ENCODE measurements at regions not wholly inside any gene's neighbourhood (a gene's known extent, or its start where the extent isn't known, plus 50 kb on each side); places are given as distances from the start of the nearest gene placed in this dataset.

GRCh38 chr13:109986851-109987250, 200.5 kb upstream of the IRS2 start:
- Mint-ChIP-seq H3K27me3 (ENCODE audit: insufficient read depth, low read depth, poor library complexity) (no peaks in the 10 kb centered on the region), H3K9me3 (no peaks in the 10 kb centered on the region), H3K4me3 (no peak overlapping the region), H3K27ac (no peak overlapping the region), H3K4me1 (no peaks in the 10 kb centered on the region), H3K36me3 (ENCODE audit: low read depth) (no peaks in the 10 kb centered on the region)
- Histone ChIP-seq H3K4me2 (no peak overlapping the region), H2AFZ (no peak overlapping the region), H3K4me3 (no peak overlapping the region), H4K20me1 (replicated peaks; ENCODE audit: insufficient read depth) (no peaks in the 10 kb centered on the region), H3K27ac (ENCODE audit: low read depth) (no peak overlapping the region), H3F3A (replicated peaks; ENCODE audit: low read depth) (no peaks in the 10 kb centered on the region), H3K27me3 (ENCODE audit: insufficient read depth) (no peaks in the 10 kb centered on the region), H3K36me3 (ENCODE audit: insufficient read depth) (no peaks in the 10 kb centered on the region), H3K4me1 (ENCODE audit: insufficient read depth) (no peaks in the 10 kb centered on the region), H3K79me2 (replicated peaks; ENCODE audit: insufficient read depth) (no peaks in the 10 kb centered on the region), H3K9me2 (ENCODE audit: insufficient read depth) (no peaks in the 10 kb centered on the region; the same call in 1 of the 2 replicates)
- no peak for ATAC-seq
- TF ChIP-seq ZNF462 (CRISPR knock-in tag; IDR thresholded peaks at IDR 0.05) = no peak
- TF ChIP-seq REST (IDR thresholded peaks at IDR 0.05; ENCODE audit: unreplicated experiment) = no peak
- TF ChIP-seq CREB1 (CRISPR knock-in tag; IDR thresholded peaks at IDR 0.05; ENCODE audit: low read depth) = no peak
- TF ChIP-seq, protein P1, sequence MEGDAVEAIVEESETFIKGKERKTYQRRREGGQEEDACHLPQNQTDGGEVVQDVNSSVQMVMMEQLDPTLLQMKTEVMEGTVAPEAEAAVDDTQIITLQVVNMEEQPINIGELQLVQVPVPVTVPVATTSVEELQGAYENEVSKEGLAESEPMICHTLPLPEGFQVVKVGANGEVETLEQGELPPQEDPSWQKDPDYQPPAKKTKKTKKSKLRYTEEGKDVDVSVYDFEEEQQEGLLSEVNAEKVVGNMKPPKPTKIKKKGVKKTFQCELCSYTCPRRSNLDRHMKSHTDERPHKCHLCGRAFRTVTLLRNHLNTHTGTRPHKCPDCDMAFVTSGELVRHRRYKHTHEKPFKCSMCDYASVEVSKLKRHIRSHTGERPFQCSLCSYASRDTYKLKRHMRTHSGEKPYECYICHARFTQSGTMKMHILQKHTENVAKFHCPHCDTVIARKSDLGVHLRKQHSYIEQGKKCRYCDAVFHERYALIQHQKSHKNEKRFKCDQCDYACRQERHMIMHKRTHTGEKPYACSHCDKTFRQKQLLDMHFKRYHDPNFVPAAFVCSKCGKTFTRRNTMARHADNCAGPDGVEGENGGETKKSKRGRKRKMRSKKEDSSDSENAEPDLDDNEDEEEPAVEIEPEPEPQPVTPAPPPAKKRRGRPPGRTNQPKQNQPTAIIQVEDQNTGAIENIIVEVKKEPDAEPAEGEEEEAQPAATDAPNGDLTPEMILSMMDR (conservative IDR thresholded peaks at IDR 0.05; ENCODE audit: low read depth in 2 of 2) = no peak
- no peak for TF ChIP-seq ZNF331 (CRISPR knock-in tag; IDR thresholded peaks at IDR 0.05; ENCODE audit: low read depth)
- TF ChIP-seq POLR2AphosphoS5 (IDR thresholded peaks at IDR 0.05; ENCODE audit: low read depth) = no peak
- no peak for TF ChIP-seq ZNF114 (CRISPR knock-in tag; IDR thresholded peaks at IDR 0.05)
- TF ChIP-seq ETS1 (IDR thresholded peaks at IDR 0.05) = no peak
- no peak for TF ChIP-seq STAT1 (IDR thresholded peaks at IDR 0.05; ENCODE audit: unreplicated experiment)
- TF ChIP-seq EZH2phosphoT487 (IDR thresholded peaks at IDR 0.05; ENCODE audit: unreplicated experiment) = no peak
- no peak for TF ChIP-seq JUNB (IDR thresholded peaks at IDR 0.05; ENCODE audit: unreplicated experiment)
- TF ChIP-seq EZH2 (IDR thresholded peaks at IDR 0.05; ENCODE audit: low read depth, unreplicated experiment) = no peak
- TF ChIP-seq NANOG (IDR thresholded peaks at IDR 0.05; ENCODE audit: borderline replicate concordance) = no peak
- DNase-seq (ENCODE audit: low spot score) = no peak
